ENCODE measurements at regions not wholly inside any gene's neighbourhood (a gene's known extent, or its start where the extent isn't known, plus 50 kb on each side); places are given as distances from the start of the nearest gene placed in this dataset.

GRCh38 chr10:94213001-94213530 lies 149.7 kb downstream of the NOC3L start:
- H3K9me2 ChIP-seq (ENCODE audit: insufficient read depth): peaks cover 9% of the 10 kb centered on the region
- DNase-seq (ENCODE audit: low spot score) (no peak), ATAC-seq (no peak)
- Mint-ChIP-seq H3K9me3 (no peaks in the 10 kb centered on the region), H3K36me3 (ENCODE audit: low read depth) (no peaks in the 10 kb centered on the region), H3K27me3 (ENCODE audit: insufficient read depth, low read depth, poor library complexity) (peaks cover 7% of the 10 kb centered on the region), H3K27ac (no peak overlapping the region), H3K4me1 (peaks cover 28% of the 10 kb centered on the region), H3K4me3 (no peak overlapping the region)
- TF ChIP-seq STAT1 (IDR thresholded peaks at IDR 0.05; ENCODE audit: unreplicated experiment) (no peak), CTCF (conservative IDR thresholded peaks at IDR 0.05; ENCODE audit: low read depth in 2 of 2) (no peak), EZH2phosphoT487 (IDR thresholded peaks at IDR 0.05; ENCODE audit: unreplicated experiment) (no peak), ZNF114 (CRISPR knock-in tag; IDR thresholded peaks at IDR 0.05) (no peak), CREB1 (CRISPR knock-in tag; IDR thresholded peaks at IDR 0.05; ENCODE audit: low read depth) (no peak), EZH2 (IDR thresholded peaks at IDR 0.05; ENCODE audit: low read depth, unreplicated experiment) (no peak), ETS1 (IDR thresholded peaks at IDR 0.05) (no peak), JUNB (IDR thresholded peaks at IDR 0.05; ENCODE audit: unreplicated experiment) (no peak), ZNF331 (CRISPR knock-in tag; IDR thresholded peaks at IDR 0.05; ENCODE audit: low read depth) (no peak), ZNF462 (CRISPR knock-in tag; IDR thresholded peaks at IDR 0.05) (no peak), NANOG (IDR thresholded peaks at IDR 0.05; ENCODE audit: borderline replicate concordance) (no peak), POLR2AphosphoS5 (IDR thresholded peaks at IDR 0.05; ENCODE audit: low read depth) (no peak), REST (IDR thresholded peaks at IDR 0.05; ENCODE audit: unreplicated experiment) (no peak)
- no peak overlapping the region for H3K4me3 ChIP-seq
- no peaks in the 10 kb centered on the region for H3K36me3 ChIP-seq (ENCODE audit: insufficient read depth)
- H3K4me1 ChIP-seq (ENCODE audit: insufficient read depth): peaks cover 18% of the 10 kb centered on the region
- H4K20me1 ChIP-seq (replicated peaks; ENCODE audit: insufficient read depth): no peaks in the 10 kb centered on the region
- H3F3A ChIP-seq (replicated peaks; ENCODE audit: low read depth): no peaks in the 10 kb centered on the region
- no peaks in the 10 kb centered on the region for H3K79me2 ChIP-seq (replicated peaks; ENCODE audit: insufficient read depth)
- no peak overlapping the region; the same call in 1 of the 2 replicates for H2AFZ ChIP-seq
- no peaks in the 10 kb centered on the region for H3K27me3 ChIP-seq (ENCODE audit: insufficient read depth)
- no peak overlapping the region for H3K4me2 ChIP-seq
- no peak overlapping the region for H3K27ac ChIP-seq (ENCODE audit: low read depth)

All from GM23338 (cell line).